NT2/D1 (cell line): ENCODE measurements at regions not wholly inside any gene's neighbourhood (a gene's known extent, or its start where the extent isn't known, plus 50 kb on each side); places are given as distances from the start of the nearest gene placed in this dataset.

Source experiments
- SUZ12 ChIP-seq: IDR thresholded peaks from 2 replicates; pipeline ENCODE4 v1.6.1; 2011; ENCODE audit not compliant: insufficient read length, insufficient read depth; ENCODE audit errors: extremely low read depth
- YY1 ChIP-seq: IDR thresholded peaks from 2 replicates; pipeline ENCODE4 v1.6.1; 2011; ENCODE audit not compliant: insufficient read length, insufficient read depth
- ZNF274 ChIP-seq: IDR thresholded peaks from 2 replicates; pipeline ENCODE4 v1.6.1; 2011; ENCODE audit warnings: mild to moderate bottlenecking, low read depth, low read length

DNA sequence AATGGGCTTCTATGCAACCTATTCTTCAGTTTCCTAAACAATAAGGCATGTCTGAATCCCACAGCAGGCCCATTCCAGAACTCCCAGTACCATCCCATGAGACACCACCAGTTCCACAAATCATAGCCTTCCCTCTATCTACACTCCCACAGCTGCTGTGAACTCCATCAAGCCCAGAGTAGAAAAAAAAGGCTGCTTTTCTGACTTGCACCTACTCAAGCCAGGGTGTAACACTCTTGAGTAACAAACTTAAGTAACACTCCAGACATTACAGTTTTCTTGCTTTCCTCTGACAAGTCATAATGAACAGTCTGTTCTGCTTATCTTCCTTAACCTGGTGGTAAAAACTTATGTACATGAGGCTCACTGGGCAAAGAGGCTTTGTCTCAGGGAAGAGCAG lies 283.1 kb downstream of the NFKBIZ start:
- TF ChIP-seq ZNF274 (no peak), YY1 (no peak), SUZ12 (no peak)
